Endodermal cell (in vitro differentiated cells): ENCODE measurements at regions not wholly inside any gene's neighbourhood (a gene's known extent, or its start where the extent isn't known, plus 50 kb on each side); places are given as distances from the start of the nearest gene placed in this dataset.

ENCODE experiments used
- DNase-seq: peaks from one replicate; pipeline ENCODE4 v3.0.0-alpha.2; 2017
- H3K27ac ChIP-seq: 2 replicates; pipeline ENCODE4 v1.5.1; 2013; ENCODE audit warnings: mild to moderate bottlenecking, low read depth, low read length, moderate library complexity
- H3K27me3 ChIP-seq: 2 replicates; pipeline ENCODE4 v1.6.1; 2013; ENCODE audit warnings: mild to moderate bottlenecking, low read length, moderate library complexity; ENCODE audit not compliant: insufficient read depth, control insufficient read depth, poor library complexity, severe bottlenecking
- H3K36me3 ChIP-seq: 2 replicates; pipeline ENCODE4 v1.7.0; 2013; ENCODE audit warnings: mild to moderate bottlenecking, low read length, moderate library complexity; ENCODE audit not compliant: control insufficient read depth, insufficient read depth
- H3K4me1 ChIP-seq: one replicate; pipeline ENCODE4 v1.7.0; 2013; ENCODE audit warnings: low read length; ENCODE audit not compliant: control insufficient read depth, insufficient read depth
- H3K4me3 ChIP-seq: 2 replicates; pipeline ENCODE4 v1.5.1; 2013; ENCODE audit warnings: mild to moderate bottlenecking, low read length, moderate library complexity
- H3K9ac ChIP-seq: 2 replicates; pipeline ENCODE4 v1.6.1; 2013; ENCODE audit warnings: mild to moderate bottlenecking, low read length, moderate library complexity; ENCODE audit not compliant: poor library complexity, severe bottlenecking; ENCODE audit errors: extremely low read depth
- H3K9me3 ChIP-seq: 2 replicates; pipeline ENCODE4 v1.6.1; 2013; ENCODE audit warnings: mild to moderate bottlenecking, low read length, moderate library complexity; ENCODE audit not compliant: control insufficient read depth
- H3K27ac Mint-ChIP-seq: 2 replicates; pipeline ENCODE4 v1.8.0; 2020; ENCODE audit warnings: mixed read lengths
- H3K27me3 Mint-ChIP-seq: 2 replicates; pipeline ENCODE4 v1.8.0; 2021; ENCODE audit warnings: mild to moderate bottlenecking, mixed read lengths; ENCODE audit not compliant: insufficient read depth
- H3K36me3 Mint-ChIP-seq: 2 replicates; pipeline ENCODE4 v1.8.0; 2020; ENCODE audit warnings: low read depth, mixed read lengths
- H3K4me1 Mint-ChIP-seq: 2 replicates; pipeline ENCODE4 v1.8.0; 2020; ENCODE audit warnings: mixed read lengths
- H3K4me3 Mint-ChIP-seq: 2 replicates; pipeline ENCODE4 v1.8.0; 2020; ENCODE audit warnings: mild to moderate bottlenecking, moderate library complexity, mixed read lengths
- H3K9me3 Mint-ChIP-seq: 2 replicates; pipeline ENCODE4 v1.8.0; 2020; ENCODE audit warnings: mild to moderate bottlenecking, mixed read lengths
- WGBS, 2 experiments: methylation state at CpG; one replicate each; pipeline versions ENCODE4 v1.1.5 to v1.1.7; 2013; ENCODE audit warnings: missing lambda C conversion rate in 2 of 2, mixed read lengths in 1 of 2; ENCODE audit not compliant: insufficient coverage in 1 of 2, insufficient read length in 1 of 2; 5-methylcytosine and 5-hydroxymethylcytosine counted together
- TF ChIP-seq, protein P1 (sequence below): fragments of 200-600 bp; sonication (generic); conservative IDR thresholded peaks from 2 replicates; pipeline ENCODE4 v1.5.0; 2021; ENCODE audit warnings: antibody characterized with exemption, mild to moderate bottlenecking

DNA sequence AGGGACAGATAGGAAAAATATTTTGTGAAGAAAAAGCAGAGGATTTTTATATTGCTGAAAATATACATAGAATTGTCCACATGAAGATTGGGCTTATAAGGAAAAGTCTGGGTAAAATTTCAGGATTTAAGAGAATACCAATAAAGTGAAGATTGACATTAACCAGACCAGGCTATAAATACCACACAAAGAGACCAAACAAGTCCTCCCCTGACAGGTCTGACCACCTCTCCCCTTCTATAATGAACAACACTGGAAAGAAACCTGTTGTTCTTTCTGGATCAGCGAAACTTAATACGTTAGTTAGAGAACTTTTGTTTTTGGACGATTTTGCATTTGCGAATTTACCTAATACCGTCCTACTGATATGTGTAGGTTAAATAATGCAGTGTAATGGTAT is 138.3 kb downstream of the ISL1 start:
- Mint-ChIP-seq H3K4me3 (no peak overlapping the region), H3K9me3 (no peaks in the 10 kb centered on the region), H3K27me3 (peaks cover 2% of the 10 kb centered on the region), H3K4me1 (no peaks in the 10 kb centered on the region), H3K27ac (no peak overlapping the region), H3K36me3 (no peaks in the 10 kb centered on the region)
- H3K36me3 ChIP-seq: no peaks in the 10 kb centered on the region
- no peaks in the 10 kb centered on the region for H3K4me1 ChIP-seq
- no peak overlapping the region for H3K9ac ChIP-seq
- H3K9me3 ChIP-seq: no peaks in the 10 kb centered on the region
- no peak overlapping the region for H3K4me3 ChIP-seq
- no peak overlapping the region for H3K27ac ChIP-seq
- no peak for DNase-seq
- WGBS, 2 experiments: 93% methylated on average over 4 of the region's 5 CpGs; no CpG with 5 or more reads in 1 of the 2 experiments
- no peaks in the 10 kb centered on the region for H3K27me3 ChIP-seq
- TF ChIP-seq, protein P1, sequence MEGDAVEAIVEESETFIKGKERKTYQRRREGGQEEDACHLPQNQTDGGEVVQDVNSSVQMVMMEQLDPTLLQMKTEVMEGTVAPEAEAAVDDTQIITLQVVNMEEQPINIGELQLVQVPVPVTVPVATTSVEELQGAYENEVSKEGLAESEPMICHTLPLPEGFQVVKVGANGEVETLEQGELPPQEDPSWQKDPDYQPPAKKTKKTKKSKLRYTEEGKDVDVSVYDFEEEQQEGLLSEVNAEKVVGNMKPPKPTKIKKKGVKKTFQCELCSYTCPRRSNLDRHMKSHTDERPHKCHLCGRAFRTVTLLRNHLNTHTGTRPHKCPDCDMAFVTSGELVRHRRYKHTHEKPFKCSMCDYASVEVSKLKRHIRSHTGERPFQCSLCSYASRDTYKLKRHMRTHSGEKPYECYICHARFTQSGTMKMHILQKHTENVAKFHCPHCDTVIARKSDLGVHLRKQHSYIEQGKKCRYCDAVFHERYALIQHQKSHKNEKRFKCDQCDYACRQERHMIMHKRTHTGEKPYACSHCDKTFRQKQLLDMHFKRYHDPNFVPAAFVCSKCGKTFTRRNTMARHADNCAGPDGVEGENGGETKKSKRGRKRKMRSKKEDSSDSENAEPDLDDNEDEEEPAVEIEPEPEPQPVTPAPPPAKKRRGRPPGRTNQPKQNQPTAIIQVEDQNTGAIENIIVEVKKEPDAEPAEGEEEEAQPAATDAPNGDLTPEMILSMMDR: no peak

DNA sequence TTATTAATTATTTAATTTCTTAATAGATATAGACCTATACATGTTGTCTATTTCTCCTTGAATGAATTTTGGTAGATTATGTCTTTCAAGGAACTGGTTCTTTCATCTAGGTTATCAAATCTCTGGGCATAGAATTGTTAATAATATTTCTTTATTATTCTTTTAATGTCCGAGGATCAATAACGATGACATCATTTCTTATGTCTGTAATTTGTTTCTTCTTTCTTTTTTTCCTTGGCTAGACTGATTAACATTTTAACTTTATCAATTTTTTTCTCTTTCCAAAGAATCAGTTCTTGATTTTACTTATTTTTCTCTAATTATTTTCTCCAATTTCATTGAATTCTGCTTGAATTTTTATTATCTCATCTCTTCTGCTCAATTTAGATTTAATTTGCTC is 156.0 kb downstream of the ISL1 start:
- 81% methylated on average over 2 of the region's 2 CpGs; no CpG with 5 or more reads in 1 of the 2 experiments for WGBS, 2 experiments
- Mint-ChIP-seq H3K9me3 (peaks cover 14% of the 10 kb centered on the region), H3K36me3 (no peaks in the 10 kb centered on the region), H3K27ac (no peak overlapping the region), H3K4me3 (no peak overlapping the region), H3K4me1 (peaks cover under 1% of the 10 kb centered on the region), H3K27me3 (no peaks in the 10 kb centered on the region)
- DNase-seq: no peak
- Histone ChIP-seq H3K4me3 (no peak overlapping the region), H3K36me3 (no peaks in the 10 kb centered on the region), H3K27me3 (no peaks in the 10 kb centered on the region), H3K9me3 (no peaks in the 10 kb centered on the region), H3K27ac (no peak overlapping the region), H3K4me1 (no peaks in the 10 kb centered on the region), H3K9ac (no peak overlapping the region)
- TF ChIP-seq, protein P1: no peak

- TF ChIP-seq, protein P1: no peak
- Mint-ChIP-seq H3K27me3 (no peaks in the 10 kb centered on the region), H3K4me3 (no peak overlapping the region), H3K9me3 (no peaks in the 10 kb centered on the region), H3K4me1 (peaks cover 2% of the 10 kb centered on the region), H3K36me3 (no peaks in the 10 kb centered on the region), H3K27ac (no peak overlapping the region)
- 48 to 83% methylated on average over 1 to 2 of the region's 2 CpGs for WGBS, 2 experiments
- H3K27me3 ChIP-seq: no peaks in the 10 kb centered on the region
- no peaks in the 10 kb centered on the region for H3K4me1 ChIP-seq
- no peak overlapping the region for H3K27ac ChIP-seq
- DNase-seq: no peak
- H3K4me3 ChIP-seq: no peak overlapping the region
- no peaks in the 10 kb centered on the region for H3K36me3 ChIP-seq
- no peaks in the 10 kb centered on the region for H3K9me3 ChIP-seq
- no peak overlapping the region for H3K9ac ChIP-seq
These were observed 161.0 kb downstream of the ISL1 start for GRCh38 chr5:51544031-51544785.
